Fibroblast of lung (primary cell): ENCODE measurements at regions not wholly inside any gene's neighbourhood (a gene's known extent, or its start where the extent isn't known, plus 50 kb on each side); places are given as distances from the start of the nearest gene placed in this dataset.

Experiments
- CTCF ChIP-seq, 2 donors: IDR thresholded peaks in 1 of 2; conservative IDR thresholded peaks in 1 of 2; 1 replicate in 1 of 2; 2 replicates in 1 of 2; pipeline ENCODE4 v1.5.1; 2011 to 2012; ENCODE audit warnings: low read length in 2 of 2, control low read depth in 1 of 2, inconsistent platforms in 1 of 2, low read depth in 1 of 2, mild to moderate bottlenecking in 1 of 2
- EZH2 ChIP-seq: IDR thresholded peaks from 2 replicates; pipeline ENCODE4 v1.5.1; 2012; ENCODE audit warnings: low read length, control low read depth, mild to moderate bottlenecking; ENCODE audit errors: missing control alignments

GRCh38 chr5:61604076-61605025 is 272.3 kb downstream of the ZSWIM6 start:
- TF ChIP-seq CTCF (conservative IDR thresholded peaks at IDR 0.05 in 1 of 2, IDR thresholded peaks at IDR 0.05 in 1 of 2; ENCODE audit: low read depth in 1 of 2, low read length in 2 of 2), result no peak
- no peak for TF ChIP-seq EZH2
